MM.1S (cell line): ENCODE measurements at regions not wholly inside any gene's neighbourhood (a gene's known extent, or its start where the extent isn't known, plus 50 kb on each side); places are given as distances from the start of the nearest gene placed in this dataset.
"Not testable (repeated sequence)": the region's sequence is repeated elsewhere in the genome, so short reads cannot be mapped to it uniquely, and the experiment has no call there.

Experiments used
- DNase-seq: peaks from one replicate; pipeline ENCODE4 v3.0.0-alpha.2; 2015
- H2AFZ ChIP-seq: fragments of 300-600 bp; sonication (generic); 2 replicates; pipeline ENCODE4 v1.6.0; 2016; ENCODE audit warnings: antibody characterized with exemption, low read length
- H3F3A ChIP-seq: fragments of 300-600 bp; sonication (generic); 2 replicates; pipeline ENCODE4 v1.6.1; 2016; ENCODE audit warnings: mild to moderate bottlenecking, antibody characterized with exemption, low read length, moderate library complexity, mixed read lengths; ENCODE audit not compliant: insufficient read depth
- H3K27ac ChIP-seq: fragments of 300-600 bp; sonication (generic); 2 replicates; pipeline ENCODE4 v1.5.1; 2016; ENCODE audit warnings: mild to moderate bottlenecking, low read length
- H3K27me3 ChIP-seq: fragments of 300-600 bp; sonication (generic); replicated peaks from 2 replicates; pipeline ENCODE4 v1.6.0; 2016; ENCODE audit warnings: low read length; ENCODE audit not compliant: insufficient read depth
- H3K36me3 ChIP-seq: fragments of 300-600 bp; sonication (generic); replicated peaks from 2 replicates; pipeline ENCODE4 v1.6.1; 2016; ENCODE audit warnings: mild to moderate bottlenecking, low read length, mixed read lengths; ENCODE audit not compliant: insufficient read depth
- H3K4me1 ChIP-seq: fragments of 300-600 bp; sonication (generic); 2 replicates; pipeline ENCODE4 v1.6.1; 2016; ENCODE audit warnings: low read length, mixed read lengths
- H3K4me2 ChIP-seq: fragments of 300-600 bp; sonication (generic); 2 replicates; pipeline ENCODE4 v1.6.0; 2016; ENCODE audit warnings: low read depth, low read length
- H3K4me3 ChIP-seq: fragments of 300-600 bp; sonication (generic); 2 replicates; pipeline ENCODE4 v1.5.1; 2016; ENCODE audit warnings: low read length, mixed read lengths
- H3K79me2 ChIP-seq: fragments of 300-600 bp; sonication (generic); 2 replicates; pipeline ENCODE4 v1.6.1; 2016; ENCODE audit warnings: mixed run types, low read length, mixed read lengths
- H3K9ac ChIP-seq: fragments of 300-600 bp; sonication (generic); 2 replicates; pipeline ENCODE4 v1.6.1; 2016; ENCODE audit warnings: low read length, mixed read lengths
- H3K9me2 ChIP-seq: fragments of 300-600 bp; sonication (generic); replicated peaks from 2 replicates; pipeline ENCODE4 v1.6.1; 2016; ENCODE audit warnings: mild to moderate bottlenecking, low read length, mixed read lengths; ENCODE audit not compliant: insufficient read depth
- H3K9me3 ChIP-seq: fragments of 300-600 bp; sonication (generic); replicated peaks from 2 replicates; pipeline ENCODE4 v1.6.1; 2016; ENCODE audit warnings: mild to moderate bottlenecking, low read length, mixed read lengths; ENCODE audit not compliant: insufficient read depth
- H4K20me1 ChIP-seq: fragments of 300-600 bp; sonication (generic); 2 replicates; pipeline ENCODE4 v1.6.1; 2016; ENCODE audit warnings: mild to moderate bottlenecking, low read length, moderate library complexity, mixed read lengths; ENCODE audit not compliant: insufficient read depth
- EZH2 ChIP-seq: fragments of 300-600 bp; sonication (generic); optimal IDR thresholded peaks from 2 replicates; pipeline ENCODE3; 2017; ENCODE audit warnings: low read depth, mild to moderate bottlenecking, antibody characterized with exemption, low read length, mixed read lengths
- EZH2phosphoT487 ChIP-seq: fragments of 300-600 bp; sonication (generic); IDR thresholded peaks from 2 replicates; pipeline ENCODE4 v1.6.1; 2018; ENCODE audit warnings: antibody characterized with exemption, low read length
- TF ChIP-seq, protein P1 (sequence below): fragments of 300-600 bp; sonication (generic); IDR thresholded peaks from 2 replicates; pipeline ENCODE4 v1.5.1; 2016; ENCODE audit warnings: antibody characterized with exemption, low read length, mixed read lengths

GRCh38 chr12:34304546-34304945, 282.2 kb downstream of the ALG10 start:
- no peaks in the 10 kb centered on the region for H3K27me3 ChIP-seq
- no peak overlapping the region for H3K9ac ChIP-seq
- no peaks in the 10 kb centered on the region for H3K36me3 ChIP-seq
- H3K4me1 ChIP-seq: no peaks in the 10 kb centered on the region
- H3K4me2 ChIP-seq: no peak overlapping the region
- H4K20me1 ChIP-seq: no peaks in the 10 kb centered on the region
- no peaks in the 10 kb centered on the region for H3K79me2 ChIP-seq
- TF ChIP-seq, protein P1, sequence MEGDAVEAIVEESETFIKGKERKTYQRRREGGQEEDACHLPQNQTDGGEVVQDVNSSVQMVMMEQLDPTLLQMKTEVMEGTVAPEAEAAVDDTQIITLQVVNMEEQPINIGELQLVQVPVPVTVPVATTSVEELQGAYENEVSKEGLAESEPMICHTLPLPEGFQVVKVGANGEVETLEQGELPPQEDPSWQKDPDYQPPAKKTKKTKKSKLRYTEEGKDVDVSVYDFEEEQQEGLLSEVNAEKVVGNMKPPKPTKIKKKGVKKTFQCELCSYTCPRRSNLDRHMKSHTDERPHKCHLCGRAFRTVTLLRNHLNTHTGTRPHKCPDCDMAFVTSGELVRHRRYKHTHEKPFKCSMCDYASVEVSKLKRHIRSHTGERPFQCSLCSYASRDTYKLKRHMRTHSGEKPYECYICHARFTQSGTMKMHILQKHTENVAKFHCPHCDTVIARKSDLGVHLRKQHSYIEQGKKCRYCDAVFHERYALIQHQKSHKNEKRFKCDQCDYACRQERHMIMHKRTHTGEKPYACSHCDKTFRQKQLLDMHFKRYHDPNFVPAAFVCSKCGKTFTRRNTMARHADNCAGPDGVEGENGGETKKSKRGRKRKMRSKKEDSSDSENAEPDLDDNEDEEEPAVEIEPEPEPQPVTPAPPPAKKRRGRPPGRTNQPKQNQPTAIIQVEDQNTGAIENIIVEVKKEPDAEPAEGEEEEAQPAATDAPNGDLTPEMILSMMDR: no peak
- TF ChIP-seq EZH2: no peak
- TF ChIP-seq EZH2phosphoT487: no peak
- H2AFZ ChIP-seq: no peak overlapping the region
- H3K27ac ChIP-seq: no peak overlapping the region
- no peaks in the 10 kb centered on the region for H3K9me2 ChIP-seq
- no peaks in the 10 kb centered on the region for H3F3A ChIP-seq
- H3K9me3 ChIP-seq: no peaks in the 10 kb centered on the region
- no peak overlapping the region for H3K4me3 ChIP-seq
- DNase-seq: no peak

GRCh38 chr12:34305176-34305575, 282.9 kb downstream of the ALG10 start:
- DNase-seq: no peak
- H3K9ac ChIP-seq: no peak overlapping the region
- H3K4me2 ChIP-seq: no peak overlapping the region
- no peaks in the 10 kb centered on the region for H3K4me1 ChIP-seq
- no peaks in the 10 kb centered on the region for H3F3A ChIP-seq
- H4K20me1 ChIP-seq: no peaks in the 10 kb centered on the region
- no peaks in the 10 kb centered on the region for H3K9me2 ChIP-seq
- no peaks in the 10 kb centered on the region for H3K79me2 ChIP-seq
- no peaks in the 10 kb centered on the region for H3K36me3 ChIP-seq
- no peak overlapping the region for H3K4me3 ChIP-seq
- TF ChIP-seq EZH2phosphoT487: no peak
- TF ChIP-seq, protein P1: no peak
- TF ChIP-seq EZH2: no peak
- H3K27ac ChIP-seq: no peak overlapping the region
- H3K9me3 ChIP-seq: no peaks in the 10 kb centered on the region
- H2AFZ ChIP-seq: no peak overlapping the region
- H3K27me3 ChIP-seq: no peaks in the 10 kb centered on the region

DNA sequence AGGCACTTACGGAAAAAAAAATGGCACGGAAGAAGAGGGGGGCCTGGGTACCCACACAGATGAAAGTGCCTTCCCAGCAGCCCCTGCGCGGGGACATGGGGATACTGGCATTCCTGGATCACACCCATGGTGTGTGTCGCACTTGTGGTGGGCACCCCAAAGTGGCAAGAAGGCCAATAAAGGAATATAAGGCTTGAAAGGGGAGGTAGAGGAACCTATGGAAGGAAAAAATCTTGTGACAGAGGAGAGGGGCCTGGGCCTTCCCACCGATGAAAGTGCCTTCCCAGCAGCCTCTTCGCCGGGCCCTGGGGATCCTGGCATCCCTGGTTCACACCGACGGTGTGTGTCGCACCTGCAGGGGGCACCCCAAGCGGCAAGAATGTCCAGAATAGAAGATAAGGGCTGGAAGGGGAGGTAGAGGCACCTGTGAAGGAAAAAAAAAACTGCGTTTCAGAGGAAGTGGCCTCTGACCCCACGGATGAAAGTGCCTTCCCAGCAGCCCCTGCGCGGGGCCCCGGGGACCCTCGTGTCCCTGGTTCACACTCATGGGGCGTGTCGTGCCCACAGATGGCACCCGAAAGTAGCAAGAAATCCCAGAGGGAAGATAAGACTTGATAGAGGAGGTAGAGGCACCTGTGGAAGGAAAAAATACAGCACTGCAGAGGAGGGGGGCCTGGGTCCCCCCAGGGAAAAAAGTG, 284.0 kb downstream of the ALG10 start:
- H3K9me3 ChIP-seq: no peaks in the 10 kb centered on the region
- H3K36me3 ChIP-seq: no peaks in the 10 kb centered on the region

GRCh38 chr12:34309806-34310804, 287.8 kb downstream of the ALG10 start:
- H3K9me2 ChIP-seq, H3K79me2 ChIP-seq, H3K9me3 ChIP-seq, H3K4me2 ChIP-seq, H4K20me1 ChIP-seq, H3K27me3 ChIP-seq, H3K27ac ChIP-seq, H2AFZ ChIP-seq, H3F3A ChIP-seq, H3K9ac ChIP-seq, H3K36me3 ChIP-seq, H3K4me1 ChIP-seq, H3K4me3 ChIP-seq, DNase-seq: not testable (repeated sequence)

More for the DNA sequence above, 284.0 kb downstream of the ALG10 start:
- Histone ChIP-seq H3K27ac (no peak overlapping the region), H3K4me2 (no peak overlapping the region), H3K4me1 (no peaks in the 10 kb centered on the region), H3K4me3 (no peak overlapping the region), H3F3A (no peaks in the 10 kb centered on the region), H4K20me1 (no peaks in the 10 kb centered on the region), H3K9ac (no peak overlapping the region), H3K27me3 (no peaks in the 10 kb centered on the region), H3K79me2 (no peaks in the 10 kb centered on the region), H2AFZ (no peak overlapping the region), H3K9me2 (no peaks in the 10 kb centered on the region)
- TF ChIP-seq EZH2 (no peak), EZH2phosphoT487 (no peak)
- DNase-seq: no peak
